Adrenal gland (tissue), 5 donors: ENCODE measurements at regions not wholly inside any gene's neighbourhood (a gene's known extent, or its start where the extent isn't known, plus 50 kb on each side); places are given as distances from the start of the nearest gene placed in this dataset.

Experiments
- POLR2A ChIP-seq, 2 donors: fragments of 450-650 bp; IDR thresholded peaks; one replicate each; pipeline ENCODE4 v1.6.1; 2017; ENCODE audit warnings: antibody characterized with exemption in 2 of 2, mild to moderate bottlenecking in 2 of 2, moderate library complexity in 1 of 2
- TF ChIP-seq, protein P1 (sequence below), 6 experiments: fragments of 450-650 bp in 4 of 6; fragments of 200-600 bp in 2 of 6; sonication (generic) in 1 of 6; IDR thresholded peaks; 1 replicate in 5 of 6; 2 replicates in 1 of 6; pipeline versions ENCODE4 v1.5.1 to v1.8.0; 2016 to 2021; ENCODE audit warnings: antibody characterized with exemption in 6 of 6, mild to moderate bottlenecking in 2 of 6, moderate library complexity in 1 of 6
- donor health status: DM: no; HTN: no; CAD: no.

DNA sequence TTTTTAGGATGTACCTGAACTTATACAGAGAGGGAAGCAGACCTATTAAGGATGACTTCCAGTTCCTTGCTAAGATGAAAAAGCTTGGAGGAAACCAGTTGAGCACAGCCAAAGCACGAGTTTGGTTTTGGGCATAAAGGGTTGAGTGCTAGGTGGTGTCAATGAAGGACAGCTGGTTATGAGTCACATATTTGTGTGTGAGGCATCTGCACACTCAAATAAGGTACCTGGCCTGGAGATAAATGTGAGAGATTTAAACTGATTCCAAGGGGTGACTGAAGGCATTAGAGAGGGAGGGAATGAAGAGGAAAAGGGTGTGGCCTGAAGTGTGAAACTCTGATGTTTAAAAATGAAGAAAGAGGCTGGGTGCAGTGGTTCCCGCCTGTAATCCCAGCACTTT is 486.7 kb downstream of the DIPK2A start:
- TF ChIP-seq, protein P1, sequence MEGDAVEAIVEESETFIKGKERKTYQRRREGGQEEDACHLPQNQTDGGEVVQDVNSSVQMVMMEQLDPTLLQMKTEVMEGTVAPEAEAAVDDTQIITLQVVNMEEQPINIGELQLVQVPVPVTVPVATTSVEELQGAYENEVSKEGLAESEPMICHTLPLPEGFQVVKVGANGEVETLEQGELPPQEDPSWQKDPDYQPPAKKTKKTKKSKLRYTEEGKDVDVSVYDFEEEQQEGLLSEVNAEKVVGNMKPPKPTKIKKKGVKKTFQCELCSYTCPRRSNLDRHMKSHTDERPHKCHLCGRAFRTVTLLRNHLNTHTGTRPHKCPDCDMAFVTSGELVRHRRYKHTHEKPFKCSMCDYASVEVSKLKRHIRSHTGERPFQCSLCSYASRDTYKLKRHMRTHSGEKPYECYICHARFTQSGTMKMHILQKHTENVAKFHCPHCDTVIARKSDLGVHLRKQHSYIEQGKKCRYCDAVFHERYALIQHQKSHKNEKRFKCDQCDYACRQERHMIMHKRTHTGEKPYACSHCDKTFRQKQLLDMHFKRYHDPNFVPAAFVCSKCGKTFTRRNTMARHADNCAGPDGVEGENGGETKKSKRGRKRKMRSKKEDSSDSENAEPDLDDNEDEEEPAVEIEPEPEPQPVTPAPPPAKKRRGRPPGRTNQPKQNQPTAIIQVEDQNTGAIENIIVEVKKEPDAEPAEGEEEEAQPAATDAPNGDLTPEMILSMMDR (IDR thresholded peaks at IDR 0.05), result no peak
- TF ChIP-seq POLR2A (IDR thresholded peaks at IDR 0.05), result no peak
